HCT116 (cell line): ENCODE measurements at regions not wholly inside any gene's neighbourhood (a gene's known extent, or its start where the extent isn't known, plus 50 kb on each side); places are given as distances from the start of the nearest gene placed in this dataset.

Experiments used
- CEBPB ChIP-seq: IDR thresholded peaks from 2 replicates; pipeline ENCODE4 v1.6.1; 2012; ENCODE audit warnings: low read depth
- EZH2 ChIP-seq: fragments of 200-600 bp; sonication (generic); IDR thresholded peaks from 2 replicates; pipeline ENCODE4 v1.6.1; 2017; ENCODE audit warnings: antibody characterized with exemption, mixed run types
- EZH2phosphoT487 ChIP-seq: fragments of 200-600 bp; IDR thresholded peaks from 2 replicates; pipeline ENCODE4 v1.6.1; 2018; ENCODE audit warnings: antibody characterized with exemption, borderline replicate concordance
- POLR2A ChIP-seq: IDR thresholded peaks from 2 replicates; pipeline ENCODE4 v1.7.0; 2011; ENCODE audit warnings: borderline replicate concordance; ENCODE audit not compliant: insufficient read depth, insufficient read length; ENCODE audit errors: extremely low read depth
- POLR2AphosphoS5 ChIP-seq: IDR thresholded peaks from 2 replicates; pipeline ENCODE4 v1.6.1; 2011; ENCODE audit warnings: mild to moderate bottlenecking, low read depth, low read length, moderate library complexity
- RAD21 ChIP-seq: IDR thresholded peaks from 2 replicates; pipeline ENCODE4 v1.6.1; 2012; ENCODE audit warnings: low read depth, mild to moderate bottlenecking
- SIN3A ChIP-seq: IDR thresholded peaks from 2 replicates; pipeline ENCODE4 v1.6.1; 2012; ENCODE audit warnings: low read depth
- TF ChIP-seq, protein P1 (sequence below), 3 experiments: fragments of 200-600 bp in 1 of 3; sonication (generic) in 1 of 3; IDR thresholded peaks in 2 of 3; conservative IDR thresholded peaks in 1 of 3; 2 replicates each; pipeline ENCODE4 v1.5.1; 2012 to 2017; ENCODE audit warnings: low read depth in 2 of 3, low read length in 2 of 3, antibody characterized with exemption in 1 of 3, borderline replicate concordance in 1 of 3, control low read depth in 1 of 3, mild to moderate bottlenecking in 1 of 3, mixed read lengths in 1 of 3, mixed run types in 1 of 3, moderate library complexity in 1 of 3; ENCODE audit not compliant: insufficient read depth in 1 of 3

- TF ChIP-seq SIN3A (no peak), POLR2AphosphoS5 (no peak), CEBPB (no peak), EZH2 (no peak), RAD21 (no peak), EZH2phosphoT487 (no peak), POLR2A (no peak)
- TF ChIP-seq, protein P1, sequence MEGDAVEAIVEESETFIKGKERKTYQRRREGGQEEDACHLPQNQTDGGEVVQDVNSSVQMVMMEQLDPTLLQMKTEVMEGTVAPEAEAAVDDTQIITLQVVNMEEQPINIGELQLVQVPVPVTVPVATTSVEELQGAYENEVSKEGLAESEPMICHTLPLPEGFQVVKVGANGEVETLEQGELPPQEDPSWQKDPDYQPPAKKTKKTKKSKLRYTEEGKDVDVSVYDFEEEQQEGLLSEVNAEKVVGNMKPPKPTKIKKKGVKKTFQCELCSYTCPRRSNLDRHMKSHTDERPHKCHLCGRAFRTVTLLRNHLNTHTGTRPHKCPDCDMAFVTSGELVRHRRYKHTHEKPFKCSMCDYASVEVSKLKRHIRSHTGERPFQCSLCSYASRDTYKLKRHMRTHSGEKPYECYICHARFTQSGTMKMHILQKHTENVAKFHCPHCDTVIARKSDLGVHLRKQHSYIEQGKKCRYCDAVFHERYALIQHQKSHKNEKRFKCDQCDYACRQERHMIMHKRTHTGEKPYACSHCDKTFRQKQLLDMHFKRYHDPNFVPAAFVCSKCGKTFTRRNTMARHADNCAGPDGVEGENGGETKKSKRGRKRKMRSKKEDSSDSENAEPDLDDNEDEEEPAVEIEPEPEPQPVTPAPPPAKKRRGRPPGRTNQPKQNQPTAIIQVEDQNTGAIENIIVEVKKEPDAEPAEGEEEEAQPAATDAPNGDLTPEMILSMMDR (IDR thresholded peaks at IDR 0.05 in 2 of 3, conservative IDR thresholded peaks at IDR 0.05 in 1 of 3; ENCODE audit: borderline replicate concordance in 1 of 3, insufficient read depth in 1 of 3, low read depth in 2 of 3, low read length in 2 of 3): no peak
These were observed 161.4 kb upstream of the KCNJ16 start for GRCh38 chr17:69913616-69914015.
